NCI-H2171 (cell line): ENCODE measurements at regions not wholly inside any gene's neighbourhood (a gene's known extent, or its start where the extent isn't known, plus 50 kb on each side); places are given as distances from the start of the nearest gene placed in this dataset.
"Not testable (repeated sequence)": the region's sequence is repeated elsewhere in the genome, so short reads cannot be mapped to it uniquely, and the experiment has no call there.

Source experiments
- DNase-seq: peaks from one replicate; lab custom pipeline; 2025; lab: John Stamatoyannopoulos, UW

GRCh38 chr5:158061451-158061850, 202.5 kb upstream of the CLINT1 start:
- DNase-seq, result no peak

DNA sequence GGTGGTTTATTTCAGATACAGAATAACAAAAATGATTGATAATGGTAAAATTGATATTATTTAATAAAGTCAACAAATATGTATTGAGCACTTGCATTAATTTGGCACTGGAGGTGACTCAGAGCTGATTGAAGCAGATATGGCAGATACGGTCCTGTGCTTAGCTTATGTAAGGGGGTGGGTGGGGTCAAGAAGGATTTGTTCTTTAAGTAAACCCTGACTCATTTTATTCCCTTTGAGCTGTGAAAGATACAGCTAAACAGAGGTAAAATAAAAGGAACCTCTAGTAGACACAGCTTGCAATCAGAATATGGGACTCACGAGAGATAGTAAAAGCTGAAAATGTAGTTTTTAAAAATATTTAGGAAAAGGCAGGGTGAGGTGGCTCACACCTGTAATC, 201.3 kb upstream of the CLINT1 start:
- DNase-seq, result no peak

DNA sequence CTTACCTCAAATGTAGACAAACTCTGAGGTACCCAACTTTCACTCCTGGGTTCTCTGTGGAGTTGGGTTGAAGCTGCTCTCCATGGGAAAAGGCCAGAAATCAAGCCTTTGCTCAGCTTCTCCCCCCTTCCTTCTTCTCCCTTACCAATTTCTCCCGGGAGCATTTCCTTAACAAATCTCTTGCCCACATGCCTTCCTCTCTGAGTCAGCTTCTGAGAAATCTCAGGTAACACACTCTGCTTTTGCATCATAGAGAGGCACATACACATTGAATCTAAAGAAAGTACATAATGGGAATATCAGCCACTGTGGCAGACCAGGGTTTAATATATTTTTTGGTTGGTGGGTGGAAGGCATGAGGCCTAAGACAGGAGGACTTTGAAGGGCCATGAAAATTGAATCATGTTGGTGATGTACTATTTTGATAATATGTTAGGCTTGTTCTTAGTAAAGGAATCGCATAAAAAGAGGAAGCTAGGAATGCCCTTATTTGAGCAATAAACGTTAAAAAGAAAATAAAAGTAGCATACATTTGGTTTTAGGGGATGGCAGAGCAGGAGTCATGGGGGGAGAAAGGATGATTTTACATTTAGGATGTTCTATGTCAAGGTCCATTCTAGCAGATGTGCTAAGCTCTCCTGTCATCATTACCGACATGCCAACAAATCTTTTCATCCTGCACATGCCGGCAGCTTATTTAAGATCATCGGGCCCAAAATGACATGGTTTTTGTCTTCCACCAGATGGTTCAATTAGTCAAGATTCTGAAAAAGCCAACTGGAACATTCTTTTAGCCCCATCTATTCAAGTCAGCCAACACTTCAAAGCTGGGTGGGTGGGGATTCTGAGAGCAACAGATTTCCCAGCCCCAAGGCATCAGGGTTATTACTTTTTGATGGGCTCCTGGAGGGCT, 199.5 kb upstream of the CLINT1 start:
- DNase-seq, result no peak

DNA sequence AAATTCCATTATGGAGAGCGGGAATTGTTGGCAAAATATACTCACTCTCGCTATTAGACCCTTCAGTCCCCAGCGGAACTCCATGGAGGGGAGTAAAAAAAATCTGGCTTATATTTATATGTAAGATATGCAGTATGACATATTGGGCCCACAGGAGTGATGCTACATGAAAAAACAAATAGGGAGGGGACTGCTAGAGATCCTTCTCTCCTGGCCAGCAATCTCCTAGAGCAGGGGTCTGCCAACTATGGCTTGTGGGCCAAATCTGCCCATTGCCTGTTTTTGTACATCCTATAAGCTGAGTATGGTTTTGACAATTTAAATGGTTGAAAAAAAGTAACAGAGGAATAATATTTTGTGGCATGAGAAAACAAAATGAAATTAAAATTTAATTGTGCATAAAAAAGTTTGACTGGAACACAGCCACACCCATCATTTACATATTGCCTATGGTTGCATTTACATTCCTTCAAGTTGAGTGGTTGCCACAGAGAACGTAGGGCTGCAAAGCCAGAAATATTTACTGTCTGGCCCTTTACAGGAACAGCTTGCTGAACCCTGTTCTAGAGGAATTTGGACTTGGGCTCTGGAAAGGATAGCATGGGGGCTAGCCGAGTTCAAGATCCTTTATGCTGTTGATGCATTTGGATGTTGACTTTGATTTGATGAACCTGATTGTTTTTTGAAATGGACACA, 197.3 kb upstream of the CLINT1 start:
- DNase-seq, result no peak

GRCh38 chr5:158055111-158055501, 196.2 kb upstream of the CLINT1 start:
- no peak for DNase-seq

- no peak for DNase-seq
Observed at GRCh38 chr5:158054223-158055110, 195.5 kb upstream of the CLINT1 start.

- DNase-seq, result no peak
Observed at GRCh38 chr5:158051036-158051435, 192.1 kb upstream of the CLINT1 start.

DNA sequence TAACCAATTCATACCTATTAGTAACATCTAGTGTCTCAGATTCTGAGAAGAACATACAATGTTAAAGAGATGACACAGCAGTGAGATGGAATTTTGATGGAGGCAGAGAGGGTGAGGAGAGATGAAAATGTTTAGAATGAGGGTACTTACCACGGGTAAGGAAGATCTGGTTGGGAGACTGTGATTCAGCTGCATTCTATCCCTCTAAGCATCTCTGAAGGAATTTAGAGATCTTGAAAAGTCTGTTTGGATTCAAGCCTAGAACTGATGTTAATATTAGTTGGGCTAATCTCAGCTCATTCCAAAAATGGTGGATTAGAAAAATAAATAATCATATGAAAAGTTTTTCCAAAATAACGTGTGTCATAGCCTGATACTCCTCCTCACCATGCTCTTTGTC, 191.5 kb upstream of the CLINT1 start:
- DNase-seq, result no peak

GRCh38 chr5:158049459-158049858, 190.5 kb upstream of the CLINT1 start:
- no peak for DNase-seq

DNA sequence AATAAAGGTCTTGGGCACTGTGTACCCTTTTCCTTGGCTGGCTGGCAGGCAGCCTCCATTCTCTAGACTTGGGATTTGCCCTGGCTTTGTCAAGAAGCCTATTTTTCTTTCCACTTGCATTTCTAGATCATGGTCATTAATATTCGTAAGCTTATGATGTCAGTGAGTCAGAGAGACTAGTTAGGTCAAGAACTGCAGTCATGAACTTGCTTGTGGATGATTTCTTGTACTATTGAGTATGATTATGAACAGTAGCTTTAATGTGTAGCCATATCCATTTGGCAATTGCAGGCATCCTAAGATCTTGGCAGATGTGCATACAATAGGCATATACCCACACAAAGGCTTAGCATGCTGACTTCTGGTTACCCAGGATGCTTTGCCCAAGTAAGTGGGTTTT, 186.8 kb upstream of the CLINT1 start:
- DNase-seq, result no peak

DNA sequence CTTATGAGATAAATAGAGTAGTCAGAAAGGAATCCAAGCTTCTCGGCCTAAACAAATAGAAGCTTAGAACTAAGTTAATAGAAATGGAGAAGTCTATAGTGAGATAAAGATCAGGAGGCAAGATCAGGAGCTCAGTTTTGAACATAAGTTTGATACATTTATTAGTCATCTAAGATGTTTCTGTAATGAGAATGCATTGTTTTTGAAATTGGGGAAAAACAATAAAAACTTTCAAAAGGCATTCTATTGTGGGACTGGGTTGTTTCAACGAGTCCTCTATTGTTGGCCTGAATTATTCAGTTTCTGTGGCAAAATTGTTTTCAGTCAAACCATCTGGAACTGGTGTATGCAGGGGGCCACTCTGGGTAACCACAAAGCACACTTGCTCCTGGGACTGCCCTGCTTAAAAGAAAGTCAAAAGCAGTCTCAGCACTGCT, 181.0 kb upstream of the CLINT1 start:
- no peak for DNase-seq

- DNase-seq, result no peak
Observed at GRCh38 chr5:158039441-158039840, 180.5 kb upstream of the CLINT1 start.

DNA sequence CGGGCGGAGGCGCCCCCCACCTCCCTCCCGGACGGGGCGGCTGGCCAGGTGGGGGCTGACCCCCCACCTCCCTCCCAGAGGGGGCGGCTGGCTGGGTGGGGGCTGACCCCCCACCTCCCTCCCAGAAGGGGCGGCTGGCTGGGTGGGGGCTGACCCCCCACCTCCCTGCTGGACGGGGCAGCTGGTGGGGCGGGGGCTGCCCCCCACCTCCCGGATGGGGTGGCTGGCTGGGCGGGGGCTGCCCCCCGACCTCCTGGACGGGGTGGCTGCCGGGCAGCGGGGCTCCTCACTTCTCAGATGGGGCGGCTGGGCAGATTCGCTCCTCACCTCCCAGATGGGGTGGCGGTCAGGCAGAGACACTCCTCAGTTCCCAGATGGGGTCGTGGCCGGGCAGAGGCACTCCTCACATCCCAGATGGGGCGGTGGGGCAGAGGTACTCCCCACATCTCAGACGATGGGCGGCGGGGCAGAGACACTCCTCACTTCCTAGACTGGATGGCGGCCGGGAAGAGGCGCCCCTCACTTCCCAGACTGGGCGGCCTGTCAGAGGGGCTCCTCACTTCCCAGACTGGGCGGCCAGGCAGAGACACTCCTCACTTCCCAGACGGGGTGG, 178.1 kb upstream of the CLINT1 start:
- not testable (repeated sequence) for DNase-seq

DNA sequence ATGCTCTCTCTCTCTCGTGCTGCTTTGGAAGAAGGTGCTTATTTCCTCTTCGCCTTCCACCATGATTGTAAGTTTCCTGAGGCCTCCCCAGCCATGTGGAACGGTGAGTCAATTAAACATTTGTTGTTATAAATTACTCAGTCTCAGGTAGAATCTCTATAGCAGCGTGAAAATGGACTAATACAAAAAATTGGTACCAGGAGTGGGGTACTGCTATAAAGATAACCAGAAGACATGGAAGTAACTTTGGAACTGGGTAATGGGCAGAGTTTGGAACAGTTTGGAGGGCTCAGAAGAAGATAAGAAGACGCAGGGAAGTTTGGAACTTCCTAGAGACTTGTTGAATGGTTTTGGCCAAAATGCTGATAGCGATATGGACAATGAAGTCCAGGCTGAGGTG, 175.6 kb upstream of the CLINT1 start:
- not testable (repeated sequence) for DNase-seq

DNA sequence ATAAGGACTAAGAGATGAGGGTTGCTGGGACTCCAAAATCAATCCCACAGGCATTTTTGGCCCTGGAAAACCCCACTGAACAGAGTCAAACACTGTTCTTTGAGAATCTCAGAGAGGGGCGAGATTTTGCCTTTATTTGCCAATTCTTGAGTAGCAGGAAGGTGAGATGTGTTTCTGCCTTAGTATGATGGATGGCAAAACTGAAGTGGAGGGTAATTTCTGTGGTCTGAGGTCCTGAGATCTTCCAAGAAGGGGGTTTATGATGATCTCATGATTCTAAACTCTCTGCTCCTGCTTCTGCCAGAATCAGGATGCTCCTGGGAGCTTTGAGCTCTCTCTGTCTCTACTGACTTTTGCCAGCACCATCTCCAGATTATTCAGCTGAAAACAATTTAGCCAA, 174.8 kb upstream of the CLINT1 start:
- no peak for DNase-seq

DNA sequence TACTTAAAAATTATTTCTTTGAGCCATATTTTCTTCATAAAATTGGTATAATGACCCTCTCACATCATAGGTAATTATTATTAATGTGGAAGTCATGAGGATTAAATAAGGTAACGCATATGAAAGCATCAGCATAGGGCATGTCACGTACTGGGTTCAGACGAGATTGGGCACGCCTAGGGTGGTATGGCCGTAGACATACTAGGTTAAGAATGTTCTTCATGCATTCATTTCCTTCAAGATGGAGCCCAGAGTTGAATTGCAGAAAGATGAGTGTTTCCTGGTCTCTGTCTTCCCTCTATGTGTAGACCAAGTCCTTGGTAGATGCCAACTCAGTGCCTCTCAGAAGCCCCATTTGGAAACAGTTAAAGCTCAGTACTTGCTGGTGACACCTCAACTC, 174.1 kb upstream of the CLINT1 start:
- no peak for DNase-seq

- no peak for DNase-seq
Observed at GRCh38 chr5:158032246-158032645, 173.3 kb upstream of the CLINT1 start.

DNA sequence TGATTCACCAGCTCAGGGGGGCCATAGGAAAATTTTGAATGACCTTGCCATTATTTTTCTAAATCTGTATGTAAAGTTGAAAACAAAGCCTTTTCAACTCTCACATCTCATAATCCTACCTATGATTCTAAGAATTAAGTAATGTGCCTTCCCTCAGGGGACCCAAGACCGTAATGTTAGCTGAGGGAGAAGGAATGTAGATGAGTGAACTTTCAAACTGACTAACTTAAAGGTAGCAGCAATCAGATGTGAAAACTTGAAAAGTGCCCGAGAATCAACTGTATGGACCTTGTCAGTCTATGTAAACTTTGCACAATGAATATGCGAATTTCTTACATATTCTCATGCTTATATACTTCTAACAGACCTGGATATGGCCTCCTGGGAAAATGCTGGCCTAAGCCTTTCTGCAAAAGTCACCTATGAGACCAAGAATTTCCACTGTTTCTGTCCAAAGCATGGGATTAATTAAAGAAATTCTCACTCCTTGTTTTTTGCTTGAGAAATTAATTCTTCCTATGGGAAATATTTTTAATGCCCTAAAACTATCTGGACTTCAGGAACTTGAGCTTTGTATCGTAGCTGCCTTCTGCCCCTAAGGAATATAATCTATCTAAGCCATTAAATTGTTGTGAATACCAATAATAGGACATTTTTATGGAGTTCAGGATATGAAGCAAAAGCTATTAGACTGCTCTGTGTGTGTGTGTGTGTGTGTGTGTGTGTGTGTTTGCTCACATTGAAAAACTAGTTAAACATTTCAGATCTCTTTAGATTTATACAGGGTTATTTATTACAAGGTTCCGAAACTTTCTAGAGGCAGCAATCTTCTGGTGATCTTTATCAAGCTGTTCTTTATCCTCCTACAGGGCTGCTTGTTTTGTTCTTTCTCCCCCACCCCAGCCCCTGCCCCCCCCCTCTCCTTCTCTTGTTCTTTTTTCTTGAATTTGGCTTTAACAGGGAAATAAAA, 169.1 kb upstream of the CLINT1 start:
- no peak for DNase-seq

GRCh38 chr5:158026304-158027031, 167.5 kb upstream of the CLINT1 start:
- DNase-seq, result no peak

GRCh38 chr5:158023266-158023665, 164.3 kb upstream of the CLINT1 start:
- no peak for DNase-seq
